Keratinocyte (primary cell): ENCODE measurements at regions not wholly inside any gene's neighbourhood (a gene's known extent, or its start where the extent isn't known, plus 50 kb on each side); places are given as distances from the start of the nearest gene placed in this dataset.

ENCODE experiments used
- EZH2 ChIP-seq: IDR thresholded peaks from one replicate; pipeline ENCODE4 v1.6.1; 2012; ENCODE audit warnings: inconsistent platforms, mild to moderate bottlenecking, low read length, moderate library complexity
- TF ChIP-seq, protein P1 (sequence below), 3 experiments: IDR thresholded peaks in 1 of 3; conservative IDR thresholded peaks in 1 of 3; optimal IDR thresholded peaks in 1 of 3; 2 replicates in 2 of 3; 3 replicates in 1 of 3; pipeline versions ENCODE3 to v1.5.1; 2011; ENCODE audit warnings: low read length in 3 of 3, mild to moderate bottlenecking in 3 of 3, moderate library complexity in 2 of 3, control low read depth in 1 of 3, inconsistent platforms in 1 of 3; ENCODE audit not compliant: insufficient read depth in 2 of 3; ENCODE audit errors: extremely low read depth in 1 of 3

- TF ChIP-seq, protein P1, sequence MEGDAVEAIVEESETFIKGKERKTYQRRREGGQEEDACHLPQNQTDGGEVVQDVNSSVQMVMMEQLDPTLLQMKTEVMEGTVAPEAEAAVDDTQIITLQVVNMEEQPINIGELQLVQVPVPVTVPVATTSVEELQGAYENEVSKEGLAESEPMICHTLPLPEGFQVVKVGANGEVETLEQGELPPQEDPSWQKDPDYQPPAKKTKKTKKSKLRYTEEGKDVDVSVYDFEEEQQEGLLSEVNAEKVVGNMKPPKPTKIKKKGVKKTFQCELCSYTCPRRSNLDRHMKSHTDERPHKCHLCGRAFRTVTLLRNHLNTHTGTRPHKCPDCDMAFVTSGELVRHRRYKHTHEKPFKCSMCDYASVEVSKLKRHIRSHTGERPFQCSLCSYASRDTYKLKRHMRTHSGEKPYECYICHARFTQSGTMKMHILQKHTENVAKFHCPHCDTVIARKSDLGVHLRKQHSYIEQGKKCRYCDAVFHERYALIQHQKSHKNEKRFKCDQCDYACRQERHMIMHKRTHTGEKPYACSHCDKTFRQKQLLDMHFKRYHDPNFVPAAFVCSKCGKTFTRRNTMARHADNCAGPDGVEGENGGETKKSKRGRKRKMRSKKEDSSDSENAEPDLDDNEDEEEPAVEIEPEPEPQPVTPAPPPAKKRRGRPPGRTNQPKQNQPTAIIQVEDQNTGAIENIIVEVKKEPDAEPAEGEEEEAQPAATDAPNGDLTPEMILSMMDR (optimal IDR thresholded peaks at IDR 0.05 in 1 of 3, IDR thresholded peaks at IDR 0.05 in 1 of 3, conservative IDR thresholded peaks at IDR 0.05 in 1 of 3; ENCODE audit: extremely low read depth in 1 of 3, insufficient read depth in 2 of 3, low read length in 3 of 3): no peak
- no peak for TF ChIP-seq EZH2
Observed at GRCh38 chr2:220664272-220665107, 907.6 kb downstream of the EPHA4 start.
